GM19239 (cell line): ENCODE measurements at regions not wholly inside any gene's neighbourhood (a gene's known extent, or its start where the extent isn't known, plus 50 kb on each side); places are given as distances from the start of the nearest gene placed in this dataset.

Source experiments
- DNase-seq: peaks from one replicate; pipeline ENCODE4 v3.0.0; 2011; ENCODE audit warnings: low spot score; ENCODE audit not compliant: insufficient read length
- FAIRE-seq: peaks from 2 replicates; lab custom pipeline; 2011; peaks lifted over from hg19 to GRCh38; lab: Jason Lieb, UNC

DNA sequence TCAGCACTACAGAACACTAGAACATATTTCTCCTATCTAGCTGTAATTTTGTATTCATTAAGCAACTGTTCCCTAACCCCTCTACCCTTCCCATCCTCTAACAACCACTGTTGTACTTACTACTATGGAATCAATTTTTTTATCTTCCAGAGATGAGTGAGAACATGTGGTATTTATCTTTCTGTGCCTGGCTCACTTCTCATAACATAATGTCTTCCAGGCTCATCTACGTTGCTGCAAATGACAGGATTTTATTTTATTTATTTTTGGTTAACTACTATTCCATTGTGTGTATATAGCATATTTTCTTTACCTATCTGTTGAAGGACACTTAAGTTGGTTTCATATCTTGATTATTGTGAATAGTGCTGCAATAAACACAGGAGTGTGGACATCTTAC, 200.9 kb upstream of the CHRM2 start:
- FAIRE-seq: no peak
- no peak for DNase-seq

DNA sequence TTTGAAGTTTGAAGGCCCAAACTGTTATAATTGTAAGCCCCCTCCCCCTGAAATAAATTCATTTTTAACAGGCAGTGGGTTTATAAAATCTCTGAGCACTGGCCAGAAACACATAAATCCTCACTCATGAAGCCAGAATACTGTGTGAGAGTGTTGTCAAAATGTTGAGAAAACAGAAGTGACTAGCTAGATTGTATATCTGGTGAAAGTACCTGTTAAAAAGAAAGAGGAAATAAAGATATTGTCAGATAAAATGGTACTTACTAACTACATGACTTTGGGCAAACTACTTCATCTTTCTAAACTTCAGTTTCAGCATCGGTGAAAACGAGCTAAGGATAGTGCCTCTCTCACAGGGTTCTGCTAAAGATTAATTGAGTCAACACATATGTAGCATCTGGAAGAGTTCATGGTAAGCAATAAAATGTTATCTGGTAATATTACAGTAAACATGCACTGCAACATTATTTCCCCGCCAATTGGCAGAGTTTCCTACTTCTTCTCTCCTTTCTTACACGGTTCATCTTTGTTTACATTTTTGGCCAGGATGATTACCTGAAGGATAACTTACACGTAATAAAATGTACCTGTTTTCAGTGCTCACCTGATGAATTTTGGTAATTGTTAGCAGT, 202.5 kb upstream of the CHRM2 start:
- DNase-seq (no peak), FAIRE-seq (no peak)

DNA sequence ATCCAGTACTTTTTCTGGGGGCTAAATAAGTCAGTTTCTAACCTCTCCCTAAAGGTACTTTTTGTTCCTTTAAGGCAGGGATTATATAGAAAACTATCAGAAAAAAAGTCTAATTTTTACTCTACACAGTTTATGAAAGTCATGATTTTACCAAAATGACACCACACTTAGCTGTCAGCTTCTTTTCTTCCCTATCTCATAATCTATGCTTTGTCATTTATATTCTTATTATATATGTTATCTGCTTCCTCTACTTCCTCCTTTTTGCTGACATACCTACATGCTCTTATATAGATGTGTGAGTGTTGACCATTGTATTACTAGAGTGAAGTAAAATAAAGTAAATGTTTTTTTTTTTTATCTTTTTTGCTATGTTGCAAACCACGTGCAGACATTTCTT, 203.9 kb upstream of the CHRM2 start:
- DNase-seq (no peak), FAIRE-seq (no peak)

DNA sequence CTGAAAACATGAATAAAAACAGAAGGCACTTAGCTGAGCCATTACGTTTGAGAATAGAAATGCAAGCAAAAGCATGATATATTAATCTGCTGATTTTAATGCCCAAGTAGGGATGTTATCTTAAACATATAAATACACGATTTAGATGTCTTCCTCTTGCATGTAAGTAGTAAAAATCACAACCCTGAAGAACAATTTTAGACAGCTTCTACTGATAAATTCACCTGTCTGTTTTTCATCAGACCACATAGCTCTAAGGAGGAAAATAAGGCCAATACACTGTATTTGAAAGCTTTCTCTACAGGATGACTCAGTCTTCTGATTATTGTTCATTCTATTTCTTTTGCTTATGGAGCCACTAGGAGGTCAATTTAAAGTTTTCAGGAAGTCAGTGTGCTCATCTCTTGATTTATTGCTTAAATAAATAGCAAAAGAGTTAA, 210.9 kb upstream of the CHRM2 start:
- FAIRE-seq (no peak), DNase-seq (no peak)

DNA sequence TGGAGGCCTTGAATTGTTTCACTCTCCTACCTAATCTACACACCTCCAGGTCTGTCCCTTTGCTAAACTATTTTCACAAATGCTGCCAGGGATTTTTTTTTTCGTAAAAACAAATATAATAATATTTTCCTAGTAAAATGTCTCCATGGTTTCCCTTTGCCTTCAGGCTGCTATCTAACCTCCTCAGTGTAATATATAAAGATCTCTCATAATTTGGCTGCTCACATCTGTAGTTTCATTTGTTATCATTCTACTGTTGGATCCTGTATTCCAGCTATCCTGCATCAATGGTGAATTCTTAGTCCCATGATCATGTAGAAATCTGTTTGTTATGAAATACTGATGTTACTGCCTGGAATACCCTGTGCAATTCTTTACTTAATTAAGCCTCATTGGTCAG, 211.9 kb upstream of the CHRM2 start:
- DNase-seq: no peak
- no peak for FAIRE-seq

DNA sequence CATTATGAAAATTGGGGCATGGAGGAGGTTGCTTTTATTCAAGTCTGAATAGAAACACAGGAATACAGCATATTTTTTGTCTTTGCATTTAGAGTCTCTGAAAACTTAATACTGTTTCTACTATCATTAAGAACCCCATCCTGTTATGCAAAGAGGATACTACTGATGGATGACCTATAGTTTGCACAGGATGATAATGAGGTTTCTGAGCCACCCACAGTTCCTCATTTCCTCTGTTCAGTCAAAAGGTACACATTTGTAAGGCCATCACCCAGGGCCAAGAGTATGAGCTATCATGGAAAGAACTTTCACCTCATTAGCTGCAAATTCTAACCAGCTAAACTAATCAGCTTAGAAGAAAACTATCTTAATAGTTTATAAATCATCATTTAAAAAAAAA, 213.0 kb upstream of the CHRM2 start:
- no peak for FAIRE-seq
- no peak for DNase-seq

DNA sequence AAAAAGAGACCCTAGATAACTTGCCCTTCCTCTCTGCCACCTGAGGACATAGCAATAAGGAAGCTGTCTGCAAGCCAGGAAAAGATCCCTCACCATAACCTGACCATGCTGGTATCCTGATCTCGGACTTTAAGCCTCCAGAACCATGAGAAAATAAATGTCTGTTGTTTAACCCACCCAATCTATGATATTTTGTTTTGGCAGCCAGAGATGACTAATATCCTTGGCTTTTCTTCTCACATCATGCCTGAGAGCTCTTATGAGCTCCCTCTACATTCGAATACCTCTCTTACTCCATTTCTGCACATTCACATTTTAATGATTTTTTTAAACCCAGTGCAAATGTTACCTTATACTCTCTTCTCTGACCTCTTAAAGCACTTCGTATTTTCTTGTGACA, 214.0 kb upstream of the CHRM2 start:
- no peak for DNase-seq
- FAIRE-seq: no peak

DNA sequence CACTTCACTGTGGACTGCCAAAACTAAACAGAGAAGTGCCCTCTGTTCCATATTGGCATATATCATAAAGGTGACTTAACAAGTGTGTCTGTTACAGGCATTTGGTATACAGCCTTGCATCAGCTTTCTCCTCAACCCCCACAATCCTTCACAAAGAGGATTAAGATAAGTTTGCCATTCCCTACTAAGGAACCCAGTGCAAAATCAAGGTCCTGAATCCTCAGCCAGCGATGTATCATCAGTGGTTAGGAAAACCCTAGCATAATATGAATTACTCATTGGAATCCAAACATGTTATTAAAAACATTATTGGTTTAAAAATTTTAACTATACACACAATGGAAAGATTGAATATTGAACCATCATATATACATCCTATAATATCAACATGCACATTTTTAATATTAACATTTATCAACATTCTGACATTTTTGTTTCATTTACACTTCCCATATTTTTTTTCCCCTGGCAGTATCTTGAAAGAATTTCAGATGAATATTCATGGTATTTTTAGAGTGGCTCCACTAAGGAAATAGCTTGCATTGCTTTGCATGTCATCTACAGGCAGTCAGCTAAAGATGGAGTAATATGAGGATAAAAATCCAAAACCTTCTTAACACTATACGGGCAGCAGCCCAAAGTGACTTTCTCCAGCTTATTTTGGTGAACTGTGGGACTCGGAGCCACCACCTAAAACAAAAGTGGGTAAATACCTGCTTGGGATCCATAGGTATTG, 215.6 kb upstream of the CHRM2 start:
- FAIRE-seq (no peak), DNase-seq (no peak)

DNA sequence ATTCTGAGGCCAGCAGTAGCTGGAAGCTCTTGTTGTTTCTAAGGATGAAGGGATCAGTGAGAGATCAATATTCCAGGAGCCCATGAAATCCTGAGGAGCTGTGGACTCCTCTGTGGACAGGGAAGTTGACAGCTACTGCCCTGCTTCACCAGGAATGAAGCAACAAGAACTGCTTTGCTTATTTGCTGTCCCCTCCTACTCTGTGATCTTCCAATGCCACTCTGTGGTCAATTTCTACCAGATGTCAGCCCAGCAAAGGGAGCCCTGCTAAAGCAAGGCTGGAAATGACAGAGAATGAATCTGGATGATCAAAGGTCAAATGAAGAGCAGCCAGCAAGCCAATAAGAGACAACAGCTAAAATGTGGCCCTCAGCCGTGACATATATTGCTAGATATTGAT, 227.5 kb upstream of the CHRM2 start:
- no peak for FAIRE-seq
- no peak for DNase-seq

DNA sequence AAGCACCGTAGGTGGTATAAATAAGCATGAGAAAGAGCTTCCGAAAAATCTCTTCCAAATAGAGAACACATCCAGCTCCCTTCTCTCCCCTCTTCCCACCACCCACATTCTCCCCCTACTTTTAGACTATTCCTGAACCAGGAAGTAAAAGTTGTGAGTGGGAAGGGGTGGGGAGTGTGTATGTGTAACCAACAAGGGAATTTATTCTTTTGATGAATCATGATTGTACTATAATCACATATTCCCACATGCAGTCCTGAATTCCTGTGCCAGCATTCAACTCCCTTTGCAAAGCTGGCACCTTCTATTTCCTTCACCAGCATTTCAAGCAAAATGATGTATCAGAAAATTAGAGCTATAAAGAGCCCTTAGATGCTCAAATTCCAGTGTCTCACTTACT, 230.6 kb upstream of the CHRM2 start:
- FAIRE-seq (no peak), DNase-seq (no peak)

DNA sequence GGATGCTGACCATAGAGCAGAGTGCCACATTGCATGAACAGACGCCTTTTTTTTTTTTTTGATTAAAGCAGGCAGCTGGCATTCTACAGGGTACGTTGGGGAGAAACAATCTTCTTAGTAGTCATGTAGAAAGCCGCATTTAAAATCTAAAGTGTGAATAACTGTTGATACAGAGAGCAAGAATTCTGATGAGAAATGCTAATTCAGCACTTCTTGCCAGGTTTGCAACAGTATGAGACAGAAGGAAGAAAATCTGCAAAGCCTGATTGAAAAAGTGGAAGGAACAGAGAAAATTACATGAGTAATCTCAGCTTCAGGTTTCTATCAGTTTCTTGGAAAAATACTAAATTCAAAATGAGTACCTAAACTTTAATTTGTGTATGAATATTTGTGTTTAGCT, 232.7 kb upstream of the CHRM2 start:
- no peak for FAIRE-seq
- DNase-seq: no peak

DNA sequence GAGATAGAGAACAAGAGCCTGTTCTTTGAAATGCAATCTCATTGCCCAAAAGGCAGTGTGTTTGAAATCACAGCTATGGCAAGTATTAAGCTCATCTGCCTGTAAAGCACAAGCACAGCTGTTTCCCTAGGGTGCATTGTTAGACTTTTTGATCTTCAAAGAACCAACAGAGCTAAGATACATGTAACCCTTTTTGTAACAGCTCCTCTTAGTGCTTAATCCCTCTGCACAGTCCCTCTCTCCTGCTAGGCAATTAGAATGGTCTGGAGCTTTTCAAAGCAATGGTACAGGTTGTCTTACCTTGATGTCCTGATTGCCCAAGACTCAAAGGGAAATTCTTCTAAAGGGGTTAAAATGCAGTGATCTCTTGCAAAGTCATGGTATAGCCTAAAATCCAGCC, 249.6 kb upstream of the CHRM2 start:
- no peak for DNase-seq
- no peak for FAIRE-seq

DNA sequence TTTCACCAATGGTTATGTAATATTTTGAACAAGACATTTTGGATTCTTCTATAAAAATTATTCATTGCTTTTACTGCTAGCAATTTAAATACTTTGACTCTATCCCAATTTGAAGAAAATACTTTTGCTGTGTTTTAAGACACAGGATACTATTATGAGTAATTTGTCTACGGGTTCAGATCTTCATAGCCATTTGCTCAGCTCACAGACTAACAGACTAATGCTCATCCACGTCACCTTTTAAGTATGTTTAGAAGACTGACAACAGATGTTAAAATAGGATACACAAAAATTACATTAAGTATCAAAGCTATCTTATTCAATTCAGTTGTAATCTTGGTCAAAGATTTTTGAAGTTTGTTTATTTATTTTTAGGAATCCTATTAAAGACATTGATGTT, 251.3 kb upstream of the CHRM2 start:
- FAIRE-seq: no peak
- no peak for DNase-seq

DNA sequence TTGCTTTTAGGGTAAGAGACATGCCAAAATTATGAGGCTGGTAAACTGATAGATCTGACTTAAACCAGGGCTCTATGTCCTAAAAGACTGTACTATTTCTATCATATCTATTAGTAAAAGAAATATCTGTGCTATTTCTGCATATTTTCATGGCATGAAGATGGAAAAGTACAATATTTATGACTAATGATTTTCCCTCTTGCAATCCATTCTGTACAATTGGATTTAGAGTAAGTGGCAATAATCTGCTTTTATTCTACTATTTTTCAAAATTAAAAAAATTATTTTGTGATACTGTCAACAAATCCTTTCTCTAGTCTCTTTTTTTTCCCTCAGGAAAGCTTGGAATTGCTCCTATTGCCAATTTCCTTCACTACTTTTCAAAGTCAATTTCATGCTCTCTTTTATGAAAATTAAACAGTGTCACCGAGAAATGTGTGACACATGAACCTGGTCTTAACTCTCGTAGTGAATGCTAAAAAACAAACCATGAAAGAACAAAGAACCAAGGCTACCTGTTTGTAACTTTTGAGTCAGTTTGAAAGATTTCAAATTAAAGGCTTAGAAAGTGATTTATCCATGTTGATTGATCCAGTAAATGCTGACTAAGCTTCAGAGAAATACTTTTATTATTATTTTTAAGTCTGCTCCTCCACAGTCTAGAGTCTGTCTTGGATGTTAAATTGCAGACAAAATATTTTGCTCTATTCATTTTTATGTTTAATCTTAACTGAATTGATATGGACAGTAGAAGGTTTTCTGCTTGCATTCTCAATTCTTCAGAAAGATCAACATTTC, 262.7 kb upstream of the CHRM2 start:
- no peak for FAIRE-seq
- DNase-seq: no peak

DNA sequence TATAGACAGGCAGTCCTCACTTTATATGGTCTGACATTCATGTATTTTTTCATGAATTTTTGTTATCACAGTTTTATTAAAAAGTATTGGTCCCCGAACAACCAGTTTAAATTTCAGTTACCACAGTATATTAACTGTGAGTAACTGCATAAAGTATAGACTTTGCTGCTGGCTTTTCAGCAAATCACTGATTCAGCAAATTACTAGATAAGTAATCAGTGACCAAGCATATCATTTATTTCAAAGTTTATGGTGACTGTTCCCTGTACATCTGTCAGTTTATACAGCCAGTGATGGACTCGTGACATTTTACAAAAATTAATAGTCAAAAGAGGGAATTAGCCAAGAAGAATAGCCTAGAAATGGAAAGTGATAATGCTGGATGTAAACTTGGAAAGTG, 266.7 kb upstream of the CHRM2 start:
- FAIRE-seq: no peak

DNA sequence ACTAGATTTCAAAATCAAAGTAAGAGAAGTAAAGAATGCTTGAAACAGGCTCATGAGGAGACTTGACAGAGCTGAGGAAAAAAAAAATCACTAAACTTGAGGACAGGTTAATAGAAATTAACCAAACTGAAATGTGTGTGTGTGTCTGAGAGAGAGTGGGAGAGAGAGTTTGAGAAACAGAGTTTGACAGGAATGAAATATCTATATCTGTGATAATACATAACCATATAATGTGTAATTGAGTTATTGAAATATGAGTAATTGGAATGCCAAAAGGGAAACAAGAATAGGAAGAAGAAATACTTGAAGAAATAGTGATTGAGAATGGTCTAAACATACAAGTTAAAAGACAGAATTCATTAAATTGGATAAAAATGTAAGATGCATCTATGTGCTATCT, 268.0 kb upstream of the CHRM2 start:
- no peak for DNase-seq
- FAIRE-seq: no peak

More for the DNA sequence above, 266.7 kb upstream of the CHRM2 start:
- no peak for DNase-seq

DNA sequence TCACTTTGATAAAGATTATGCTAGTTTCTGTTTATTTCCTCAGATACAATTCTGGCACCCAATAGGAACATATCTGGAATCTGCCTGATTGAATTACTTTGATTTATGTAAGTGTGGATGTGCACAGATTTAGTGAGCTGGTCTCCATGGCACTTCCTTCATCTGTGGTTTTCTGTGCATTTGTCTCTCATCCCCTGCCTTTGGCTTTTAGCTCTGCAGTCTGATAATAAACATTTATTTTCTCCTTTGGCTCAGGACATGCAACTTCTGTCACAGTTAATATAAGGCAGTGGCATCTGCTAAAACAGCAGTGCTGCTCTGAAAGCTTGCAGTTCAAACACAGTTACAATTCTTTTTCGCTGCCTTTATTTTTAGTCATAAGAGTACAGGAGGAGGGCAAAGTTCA, 273.7 kb upstream of the CHRM2 start:
- FAIRE-seq (no peak), DNase-seq (no peak)

DNA sequence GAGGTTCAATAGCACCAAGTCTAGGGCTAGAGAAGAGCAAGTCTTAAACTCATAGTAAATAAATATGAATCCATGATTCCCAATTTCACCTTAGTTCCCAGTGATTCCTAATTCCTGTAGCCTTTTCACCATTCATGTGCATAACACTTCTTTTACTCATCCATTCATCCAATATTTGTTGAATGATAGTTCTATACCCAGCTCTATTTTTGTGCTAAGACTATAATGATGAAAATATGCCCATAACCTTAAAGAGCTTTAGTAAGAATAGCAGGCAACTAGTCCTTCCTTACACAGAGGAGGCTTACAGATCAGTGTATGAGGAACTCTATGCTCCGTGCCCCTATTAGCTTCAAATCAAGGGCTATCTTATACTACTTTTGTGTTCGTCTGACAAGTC, 280.2 kb upstream of the CHRM2 start:
- FAIRE-seq (no peak), DNase-seq (no peak)

DNA sequence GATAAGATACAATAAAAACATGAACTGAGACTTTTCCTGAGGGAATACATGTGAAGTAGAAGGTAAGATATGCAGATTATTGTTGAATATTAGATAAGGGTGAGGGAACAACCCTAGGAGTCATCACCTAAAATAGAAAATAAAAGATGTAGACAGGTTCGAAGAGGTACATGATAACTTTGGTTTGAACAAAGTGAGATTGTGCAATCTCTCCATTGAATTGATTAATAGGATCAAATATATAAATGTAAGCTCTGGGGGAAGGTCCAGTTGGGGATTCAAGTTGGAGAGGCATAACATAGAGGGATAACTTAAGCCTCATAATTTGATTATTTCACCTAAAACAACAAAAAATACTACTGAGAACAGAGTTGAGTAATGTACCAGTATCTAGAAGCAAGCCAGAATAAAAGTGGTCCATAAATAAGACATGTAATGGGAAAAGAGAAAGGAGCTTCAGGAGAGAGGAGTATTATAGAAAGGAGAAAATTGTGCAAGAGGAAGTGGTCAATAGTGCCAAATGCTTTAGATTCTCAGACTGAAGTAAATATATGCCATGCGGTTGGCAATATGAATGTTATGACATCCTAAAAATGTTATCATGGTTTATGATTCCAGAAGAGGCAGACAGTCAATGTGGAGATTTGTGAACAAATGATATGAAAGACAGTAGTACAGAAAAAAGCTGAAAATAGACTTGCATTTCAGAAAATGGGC, 282.3 kb upstream of the CHRM2 start:
- FAIRE-seq (no peak), DNase-seq (no peak)

DNA sequence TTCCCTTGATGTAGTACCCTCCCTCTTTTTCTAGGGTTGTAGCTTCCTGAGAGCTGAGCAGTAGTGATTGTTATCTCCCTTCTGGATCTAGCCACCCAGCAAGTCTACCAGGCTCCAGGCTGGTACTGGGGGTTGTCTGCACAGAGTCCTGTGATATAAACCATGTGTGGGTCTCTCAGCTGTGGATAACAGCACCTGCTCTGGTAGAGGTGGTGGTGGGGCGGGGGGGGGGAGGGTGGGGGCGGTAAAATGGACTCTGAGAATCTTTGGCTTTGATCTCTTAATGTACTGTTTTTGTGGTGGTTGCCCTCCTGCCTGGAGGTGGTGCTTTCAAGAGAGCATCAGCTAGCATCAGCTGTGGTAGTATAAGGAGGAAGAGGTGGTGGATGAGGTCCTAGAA, 302.0 kb upstream of the CHRM2 start:
- FAIRE-seq (no peak), DNase-seq (no peak)

DNA sequence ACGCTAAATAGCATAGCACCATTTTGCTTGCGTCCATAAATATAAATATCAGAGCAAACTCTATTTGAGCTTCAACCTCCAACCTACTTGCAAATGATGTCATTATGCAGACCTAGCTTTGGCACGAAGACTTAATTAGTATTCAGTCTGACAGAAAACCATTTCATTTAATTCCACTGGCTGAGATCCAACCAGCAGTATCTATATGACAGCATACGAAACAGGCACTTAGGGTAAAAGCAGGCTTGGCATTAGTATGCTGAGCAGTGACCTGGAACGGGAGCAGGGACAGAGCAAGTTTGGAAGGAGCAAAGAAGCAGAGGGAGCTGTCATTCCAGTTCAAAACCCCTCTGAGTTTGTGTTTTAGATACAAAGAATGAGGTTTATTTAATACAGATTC, 312.5 kb upstream of the CHRM2 start:
- FAIRE-seq: no peak

More for the DNA sequence above, 312.5 kb upstream of the CHRM2 start:
- DNase-seq: no peak
